ENCODE measurements at regions not wholly inside any gene's neighbourhood (a gene's known extent, or its start where the extent isn't known, plus 50 kb on each side); places are given as distances from the start of the nearest gene placed in this dataset.
A peak's percentile ranks its signal among the peaks of the same experiment; 100 is the strongest.
"Not testable (repeated sequence)": the region's sequence is repeated elsewhere in the genome, so short reads cannot be mapped to it uniquely, and the experiment has no call there.

GRCh38 chr7:106756884-106757283, 95.9 kb upstream of the CCDC71L start:
- Mint-ChIP-seq H3K36me3 (no peaks in the 10 kb centered on the region), H3K27me3 (ENCODE audit: low read depth in 3 of 3) (peaks cover 0 to 1% (median 0%) of the 10 kb centered on the region in 3 donors), H3K27ac (no peak overlapping the region), H3K9me3 (peaks cover 0 to 6% (median under 1%) of the 10 kb centered on the region in 6 donors), H3K4me3 (no peak overlapping the region), H3K4me1 (no peaks in the 10 kb centered on the region)
- no peak for DNase-seq

- peaks cover 0 to 1% (median 0%) of the 10 kb centered on the region in 3 donors for H3K27me3 Mint-ChIP-seq (ENCODE audit: low read depth in 3 of 3)
- no peaks in the 10 kb centered on the region for H3K4me1 Mint-ChIP-seq
- H3K27ac Mint-ChIP-seq: no peak overlapping the region
- no peak for DNase-seq
- peaks cover 0 to 6% (median 0%) of the 10 kb centered on the region in 6 donors for H3K9me3 Mint-ChIP-seq
- H3K36me3 Mint-ChIP-seq: no peaks in the 10 kb centered on the region
- H3K4me3 Mint-ChIP-seq: no peak overlapping the region
Observed at GRCh38 chr7:106757846-106758245, 96.9 kb upstream of the CCDC71L start.

GRCh38 chr7:106762845-106763244, 101.9 kb upstream of the CCDC71L start:
- DNase-seq; H3K9me3 Mint-ChIP-seq; H3K27ac Mint-ChIP-seq; H3K4me3 Mint-ChIP-seq; H3K36me3 Mint-ChIP-seq; H3K27me3 Mint-ChIP-seq (ENCODE audit: low read depth in 3 of 3): not testable (repeated sequence)
- H3K4me1 Mint-ChIP-seq: peaks cover 9 to 13% of the 10 kb centered on the region in 2 donors

- Mint-ChIP-seq H3K9me3 (no peaks in the 10 kb centered on the region), H3K27ac (no peak overlapping the region), H3K27me3 (ENCODE audit: low read depth in 3 of 3) (peaks cover 0 to 2% (median 2%) of the 10 kb centered on the region in 3 donors), H3K36me3 (no peaks in the 10 kb centered on the region), H3K4me3 (no peak overlapping the region), H3K4me1 (peaks cover 15 to 22% of the 10 kb centered on the region in 2 donors)
- DNase-seq: no peak
Observed at GRCh38 chr7:106763717-106764116, 101.4 kb upstream of the PIK3CG start.

GRCh38 chr7:106765727-106766355, 99.2 kb upstream of the PIK3CG start:
- Mint-ChIP-seq H3K9me3 (no peaks in the 10 kb centered on the region), H3K4me1 (peaks cover 15 to 24% of the 10 kb centered on the region in 2 donors), H3K4me3 (no peak overlapping the region), H3K27me3 (ENCODE audit: low read depth in 3 of 3) (peaks cover 0 to 2% (median 2%) of the 10 kb centered on the region in 3 donors), H3K27ac (no peak overlapping the region), H3K36me3 (no peaks in the 10 kb centered on the region)
- DNase-seq: no peak

GRCh38 chr7:106766551-106766950, 98.5 kb upstream of the PIK3CG start:
- no peak for DNase-seq
- no peaks in the 10 kb centered on the region for H3K36me3 Mint-ChIP-seq
- peak overlapping the region in 1 of 6 donors; percentile 18 for H3K27ac Mint-ChIP-seq
- H3K4me3 Mint-ChIP-seq: peak overlapping the region in 1 of 5 donors; percentile 17
- H3K27me3 Mint-ChIP-seq (ENCODE audit: low read depth in 3 of 3): peaks cover 0 to 2% (median 2%) of the 10 kb centered on the region in 3 donors
- H3K4me1 Mint-ChIP-seq: peaks cover 15 to 24% of the 10 kb centered on the region in 2 donors
- H3K9me3 Mint-ChIP-seq: no peaks in the 10 kb centered on the region

GRCh38 chr7:106767078-106767477, 98.0 kb upstream of the PIK3CG start:
- peaks cover 0 to 2% (median 2%) of the 10 kb centered on the region in 3 donors for H3K27me3 Mint-ChIP-seq (ENCODE audit: low read depth in 3 of 3)
- H3K4me1 Mint-ChIP-seq: peaks cover 15 to 24% of the 10 kb centered on the region in 2 donors
- H3K27ac Mint-ChIP-seq: peak overlapping the region in 4 of 6 donors; percentile 8 to 21 (median 14)
- DNase-seq: no peak
- peak overlapping the region; percentile 5 to 65 (median 35) for H3K4me3 Mint-ChIP-seq
- no peaks in the 10 kb centered on the region for H3K9me3 Mint-ChIP-seq
- no peaks in the 10 kb centered on the region for H3K36me3 Mint-ChIP-seq

GRCh38 chr7:106767498-106768323, 97.4 kb upstream of the PIK3CG start:
- peak in 2 of 3 donors; percentile 15 to 23 for DNase-seq
- H3K27ac Mint-ChIP-seq: peak overlapping the region in 5 of 6 donors; percentile 22 to 84 (median 68)

GRCh38 chr7:106768324-106768751, 96.7 kb upstream of the PIK3CG start:
- Mint-ChIP-seq H3K4me1 (peaks cover 15 to 24% of the 10 kb centered on the region in 2 donors), H3K4me3 (peak overlapping the region; percentile 73 to 86 (median 79)), H3K9me3 (no peaks in the 10 kb centered on the region), H3K27me3 (ENCODE audit: low read depth in 3 of 3) (peaks cover 0 to 4% (median 2%) of the 10 kb centered on the region in 3 donors), H3K27ac (peak overlapping the region in 5 of 6 donors; percentile 36 to 84 (median 80)), H3K36me3 (no peaks in the 10 kb centered on the region)
- DNase-seq: no peak

More at GRCh38 chr7:106767498-106768323, 97.4 kb upstream of the PIK3CG start:
- Mint-ChIP-seq H3K27me3 (ENCODE audit: low read depth in 3 of 3) (peaks cover 0 to 4% (median 2%) of the 10 kb centered on the region in 3 donors), H3K4me1 (peaks cover 15 to 24% of the 10 kb centered on the region in 2 donors), H3K4me3 (peak overlapping the region; percentile 73 to 86 (median 79)), H3K36me3 (no peaks in the 10 kb centered on the region), H3K9me3 (no peaks in the 10 kb centered on the region)

- Mint-ChIP-seq H3K4me3 (no peak overlapping the region), H3K27me3 (ENCODE audit: low read depth in 3 of 3) (peaks cover 2 to 6% (median 4%) of the 10 kb centered on the region in 3 donors), H3K4me1 (peaks cover 15 to 24% of the 10 kb centered on the region in 2 donors), H3K36me3 (no peaks in the 10 kb centered on the region), H3K9me3 (no peaks in the 10 kb centered on the region), H3K27ac (no peak overlapping the region)
- no peak for DNase-seq
Observed at GRCh38 chr7:106770191-106770590, 94.9 kb upstream of the PIK3CG start.

- no peak overlapping the region for H3K4me3 Mint-ChIP-seq
- peaks cover 0 to 9% (median 0%) of the 10 kb centered on the region in 3 donors for H3K36me3 Mint-ChIP-seq
- H3K27me3 Mint-ChIP-seq (ENCODE audit: low read depth in 3 of 3): peaks cover 4 to 9% (median 8%) of the 10 kb centered on the region in 3 donors
- DNase-seq: no peak
- peaks cover 8 to 12% of the 10 kb centered on the region in 2 donors for H3K4me1 Mint-ChIP-seq
- H3K27ac Mint-ChIP-seq: no peak overlapping the region
- no peaks in the 10 kb centered on the region for H3K9me3 Mint-ChIP-seq
Observed at GRCh38 chr7:106772655-106773108, 92.4 kb upstream of the PIK3CG start.

- peak overlapping the region in 1 of 6 donors; percentile 12 for H3K27ac Mint-ChIP-seq
Observed at GRCh38 chr7:106773228-106773627, 91.9 kb upstream of the PIK3CG start.

GRCh38 chr7:106773721-106774120, 91.4 kb upstream of the PIK3CG start:
- Mint-ChIP-seq H3K4me3 (no peak overlapping the region), H3K4me1 (peaks cover 0 to 2% of the 10 kb centered on the region in 2 donors), H3K9me3 (no peaks in the 10 kb centered on the region), H3K27ac (no peak overlapping the region), H3K36me3 (peaks cover 0 to 9% (median 0%) of the 10 kb centered on the region in 3 donors), H3K27me3 (ENCODE audit: low read depth in 3 of 3) (peaks cover 2 to 8% (median 7%) of the 10 kb centered on the region in 3 donors)
- no peak for DNase-seq

More at GRCh38 chr7:106773228-106773627, 91.9 kb upstream of the PIK3CG start:
- Mint-ChIP-seq H3K4me1 (peaks cover 3 to 7% of the 10 kb centered on the region in 2 donors), H3K27me3 (ENCODE audit: low read depth in 3 of 3) (peaks cover 2 to 9% (median 8%) of the 10 kb centered on the region in 3 donors), H3K36me3 (peaks cover 0 to 9% (median 0%) of the 10 kb centered on the region in 3 donors), H3K9me3 (no peaks in the 10 kb centered on the region), H3K4me3 (no peak overlapping the region)
- no peak for DNase-seq

All from immature natural killer cell (primary cell).